OCI-LY3 (cell line): ENCODE measurements at regions not wholly inside any gene's neighbourhood (a gene's known extent, or its start where the extent isn't known, plus 50 kb on each side); places are given as distances from the start of the nearest gene placed in this dataset.

Source experiments
- H2AFZ ChIP-seq: fragments of 200-600, 300-600 bp; shearing (Covaris generic); 2 replicates; pipeline ENCODE4 v1.6.0; 2014; ENCODE audit warnings: antibody characterized with exemption, low read depth, low read length
- H3K27ac ChIP-seq: fragments of 200-600, 300-600 bp; sonication (generic); 2 replicates; pipeline ENCODE4 v1.5.1; 2014; ENCODE audit warnings: mild to moderate bottlenecking, low read length, moderate library complexity, mixed read lengths
- H3K27me3 ChIP-seq: fragments of 200-600, 300-600 bp; sonication (generic); 2 replicates; pipeline ENCODE4 v1.6.1; 2014; ENCODE audit warnings: low read depth, low read length, mixed read lengths
- H3K36me3 ChIP-seq: fragments of 200-600, 300-600 bp; sonication (generic); replicated peaks from 2 replicates; pipeline ENCODE3; 2014; ENCODE audit warnings: low read depth, low read length, mixed read lengths
- H3K4me1 ChIP-seq: fragments of 300-600, 200-600 bp; sonication (generic); 2 replicates; pipeline ENCODE4 v1.6.1; 2014; ENCODE audit warnings: low read length, mixed read lengths
- H3K4me2 ChIP-seq: fragments of 200-600, 300-600 bp; sonication (generic); 2 replicates; pipeline ENCODE4 v1.6.1; 2014; ENCODE audit warnings: low read length, mixed read lengths
- H3K4me3 ChIP-seq: fragments of 300-600, 200-600 bp; sonication (generic); 2 replicates; pipeline ENCODE4 v1.5.1; 2014; ENCODE audit warnings: antibody characterized with exemption, mild to moderate bottlenecking, low read length, moderate library complexity
- H3K79me2 ChIP-seq: fragments of 300-600, 200-600 bp; shearing (Covaris generic); 2 replicates; pipeline ENCODE4 v1.6.1; 2014; ENCODE audit warnings: mild to moderate bottlenecking, low read length, mixed read lengths
- H3K9ac ChIP-seq: fragments of 300-600, 200-600 bp; shearing (Covaris generic); 2 replicates; pipeline ENCODE4 v1.6.0; 2014; ENCODE audit warnings: mild to moderate bottlenecking, low read length, moderate library complexity
- H3K9me3 ChIP-seq: fragments of 200-600, 300-600 bp; shearing (Covaris generic); 2 replicates; pipeline ENCODE4 v1.6.1; 2014; ENCODE audit warnings: low read length, mixed read lengths; ENCODE audit not compliant: insufficient read depth
- H4K20me1 ChIP-seq: fragments of 200-600, 300-600 bp; sonication (generic); 2 replicates; pipeline ENCODE4 v1.6.1; 2016; ENCODE audit warnings: low read length, mixed read lengths; ENCODE audit not compliant: insufficient read depth
- EZH2phosphoT487 ChIP-seq: fragments of 200-600 bp; shearing (Covaris generic); IDR thresholded peaks from 2 replicates; pipeline ENCODE4 v1.6.1; 2018; ENCODE audit warnings: antibody characterized with exemption, mixed run types, low read depth
- TF ChIP-seq, protein P1 (sequence below): fragments of 200-600, 300-600 bp; sonication (generic); IDR thresholded peaks from 2 replicates; pipeline ENCODE4 v1.5.1; 2014; ENCODE audit warnings: antibody characterized with exemption, low read length, low read depth

DNA sequence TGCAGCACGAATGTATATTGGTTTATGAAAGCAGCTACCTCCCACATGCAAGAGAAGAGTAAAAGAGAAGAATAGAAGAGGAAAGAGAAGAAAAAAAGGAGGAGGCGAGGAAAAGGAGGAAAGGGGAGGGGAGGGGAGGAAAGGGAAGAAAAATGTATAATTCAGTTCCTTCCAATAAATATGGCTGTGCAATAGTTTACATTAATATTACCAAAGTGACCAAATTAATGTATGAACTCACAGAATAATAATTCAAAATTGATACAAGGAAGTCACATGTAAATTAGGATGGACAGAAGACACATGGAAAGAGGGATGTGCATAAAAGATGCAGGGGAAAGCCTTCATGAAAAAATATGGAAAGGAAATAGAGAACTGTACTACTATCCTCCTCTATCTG, 172.5 kb downstream of the SLC38A4 start:
- H3K9ac ChIP-seq, result no peak overlapping the region
- H4K20me1 ChIP-seq, result no peaks in the 10 kb centered on the region
- H3K9me3 ChIP-seq, result no peaks in the 10 kb centered on the region
- no peaks in the 10 kb centered on the region for H3K36me3 ChIP-seq
- no peak overlapping the region for H3K27ac ChIP-seq
- no peaks in the 10 kb centered on the region for H3K79me2 ChIP-seq
- no peak overlapping the region for H3K4me2 ChIP-seq
- no peak overlapping the region for H3K4me3 ChIP-seq
- no peaks in the 10 kb centered on the region for H3K27me3 ChIP-seq
- no peak overlapping the region for H2AFZ ChIP-seq
- no peak for TF ChIP-seq EZH2phosphoT487
- TF ChIP-seq, protein P1, sequence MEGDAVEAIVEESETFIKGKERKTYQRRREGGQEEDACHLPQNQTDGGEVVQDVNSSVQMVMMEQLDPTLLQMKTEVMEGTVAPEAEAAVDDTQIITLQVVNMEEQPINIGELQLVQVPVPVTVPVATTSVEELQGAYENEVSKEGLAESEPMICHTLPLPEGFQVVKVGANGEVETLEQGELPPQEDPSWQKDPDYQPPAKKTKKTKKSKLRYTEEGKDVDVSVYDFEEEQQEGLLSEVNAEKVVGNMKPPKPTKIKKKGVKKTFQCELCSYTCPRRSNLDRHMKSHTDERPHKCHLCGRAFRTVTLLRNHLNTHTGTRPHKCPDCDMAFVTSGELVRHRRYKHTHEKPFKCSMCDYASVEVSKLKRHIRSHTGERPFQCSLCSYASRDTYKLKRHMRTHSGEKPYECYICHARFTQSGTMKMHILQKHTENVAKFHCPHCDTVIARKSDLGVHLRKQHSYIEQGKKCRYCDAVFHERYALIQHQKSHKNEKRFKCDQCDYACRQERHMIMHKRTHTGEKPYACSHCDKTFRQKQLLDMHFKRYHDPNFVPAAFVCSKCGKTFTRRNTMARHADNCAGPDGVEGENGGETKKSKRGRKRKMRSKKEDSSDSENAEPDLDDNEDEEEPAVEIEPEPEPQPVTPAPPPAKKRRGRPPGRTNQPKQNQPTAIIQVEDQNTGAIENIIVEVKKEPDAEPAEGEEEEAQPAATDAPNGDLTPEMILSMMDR, result no peak
- H3K4me1 ChIP-seq, result no peaks in the 10 kb centered on the region

DNA sequence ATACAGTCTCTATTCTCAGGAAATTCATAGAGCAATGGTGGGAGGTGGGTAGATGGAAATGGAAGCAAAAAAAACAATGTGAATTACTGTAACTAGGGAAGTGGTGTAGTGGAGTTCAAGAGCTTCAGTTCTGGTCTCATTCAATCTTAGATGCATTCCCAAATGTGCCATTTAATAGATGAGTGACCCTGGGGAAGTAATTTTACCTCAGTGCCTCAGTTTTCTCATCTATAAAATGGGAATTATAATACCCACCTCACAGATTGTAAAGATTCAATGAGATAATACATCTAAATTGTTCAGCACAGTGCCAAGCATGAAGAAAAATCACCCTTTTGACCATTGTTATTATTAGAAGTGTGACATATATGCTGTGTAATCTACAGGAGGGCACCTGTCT, 173.1 kb downstream of the SLC38A4 start:
- H3K4me1 ChIP-seq, result no peaks in the 10 kb centered on the region
- no peaks in the 10 kb centered on the region for H3K79me2 ChIP-seq
- no peaks in the 10 kb centered on the region for H3K36me3 ChIP-seq
- H3K9me3 ChIP-seq, result no peaks in the 10 kb centered on the region
- no peaks in the 10 kb centered on the region for H3K27me3 ChIP-seq
- H3K4me3 ChIP-seq, result no peak overlapping the region
- H3K4me2 ChIP-seq, result no peak overlapping the region
- H2AFZ ChIP-seq, result no peak overlapping the region
- no peak overlapping the region for H3K27ac ChIP-seq
- TF ChIP-seq, protein P1, result no peak
- TF ChIP-seq EZH2phosphoT487, result no peak
- H4K20me1 ChIP-seq, result no peaks in the 10 kb centered on the region
- H3K9ac ChIP-seq, result no peak overlapping the region

DNA sequence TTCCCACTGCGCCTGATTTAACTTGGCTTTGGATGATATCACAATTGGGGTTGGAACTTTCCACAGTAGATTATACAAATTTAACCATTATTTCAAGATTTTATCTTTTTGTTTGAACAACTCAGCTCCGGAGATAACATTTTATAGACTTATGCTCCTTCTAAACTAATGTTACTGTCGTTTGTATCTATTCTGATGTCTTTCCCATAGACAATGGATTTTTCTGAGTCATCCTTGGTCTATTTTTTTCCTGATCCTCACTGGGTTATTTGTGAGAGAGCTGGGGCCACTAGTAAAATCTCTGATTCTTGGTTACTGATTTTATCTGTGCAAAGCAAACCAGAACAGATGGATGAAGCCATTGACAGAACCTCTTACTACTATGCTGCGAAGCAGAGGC, 175.1 kb downstream of the SLC38A4 start:
- Histone ChIP-seq H3K4me2 (no peak overlapping the region), H3K9me3 (no peaks in the 10 kb centered on the region), H4K20me1 (no peaks in the 10 kb centered on the region), H3K4me3 (no peak overlapping the region), H3K27me3 (no peaks in the 10 kb centered on the region), H3K27ac (no peak overlapping the region), H2AFZ (no peak overlapping the region), H3K4me1 (no peaks in the 10 kb centered on the region), H3K9ac (no peak overlapping the region), H3K36me3 (no peaks in the 10 kb centered on the region), H3K79me2 (no peaks in the 10 kb centered on the region)
- TF ChIP-seq, protein P1, result no peak
- TF ChIP-seq EZH2phosphoT487, result no peak

DNA sequence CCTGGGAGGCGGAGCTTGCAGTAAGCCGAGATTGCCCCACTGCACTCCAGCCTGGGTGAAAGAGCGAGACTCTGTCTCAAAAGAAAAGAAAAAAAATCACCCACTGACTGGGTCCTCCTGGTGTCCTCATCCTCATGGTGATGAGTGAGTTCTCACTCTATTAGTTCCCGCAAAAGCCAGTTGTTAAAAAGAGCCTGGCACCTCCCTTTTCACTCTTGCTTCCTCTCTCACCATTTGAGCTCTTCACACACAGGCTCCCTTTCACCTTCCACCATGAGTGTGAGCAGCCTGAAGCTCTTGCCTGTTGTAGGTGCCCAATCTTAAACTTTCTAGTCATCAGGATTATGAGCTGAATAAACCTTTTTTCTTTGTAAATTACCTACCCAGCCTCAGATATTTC, 176.4 kb downstream of the SLC38A4 start:
- Histone ChIP-seq H3K27ac (no peak overlapping the region), H3K9ac (no peak overlapping the region), H3K9me3 (no peaks in the 10 kb centered on the region), H3K4me3 (no peak overlapping the region), H4K20me1 (no peaks in the 10 kb centered on the region), H3K79me2 (no peaks in the 10 kb centered on the region), H3K4me1 (no peaks in the 10 kb centered on the region), H2AFZ (no peak overlapping the region), H3K4me2 (no peak overlapping the region), H3K36me3 (no peaks in the 10 kb centered on the region), H3K27me3 (no peaks in the 10 kb centered on the region)
- TF ChIP-seq EZH2phosphoT487, result no peak
- TF ChIP-seq, protein P1, result no peak
